Stimulated activated CD8-positive, alpha-beta memory T cell treated with anti-CD3 and anti-CD28 coated beads, Interleukin-7, amount 100 ng/mL, for 4 hours (primary cell): ENCODE measurements at regions not wholly inside any gene's neighbourhood (a gene's known extent, or its start where the extent isn't known, plus 50 kb on each side); places are given as distances from the start of the nearest gene placed in this dataset.

Experiments used
- DNase-seq, 2 donors: peaks; one replicate each; pipeline ENCODE4 v3.0.0-alpha.2; 2020; ENCODE audit warnings: low read depth in 2 of 2

DNA sequence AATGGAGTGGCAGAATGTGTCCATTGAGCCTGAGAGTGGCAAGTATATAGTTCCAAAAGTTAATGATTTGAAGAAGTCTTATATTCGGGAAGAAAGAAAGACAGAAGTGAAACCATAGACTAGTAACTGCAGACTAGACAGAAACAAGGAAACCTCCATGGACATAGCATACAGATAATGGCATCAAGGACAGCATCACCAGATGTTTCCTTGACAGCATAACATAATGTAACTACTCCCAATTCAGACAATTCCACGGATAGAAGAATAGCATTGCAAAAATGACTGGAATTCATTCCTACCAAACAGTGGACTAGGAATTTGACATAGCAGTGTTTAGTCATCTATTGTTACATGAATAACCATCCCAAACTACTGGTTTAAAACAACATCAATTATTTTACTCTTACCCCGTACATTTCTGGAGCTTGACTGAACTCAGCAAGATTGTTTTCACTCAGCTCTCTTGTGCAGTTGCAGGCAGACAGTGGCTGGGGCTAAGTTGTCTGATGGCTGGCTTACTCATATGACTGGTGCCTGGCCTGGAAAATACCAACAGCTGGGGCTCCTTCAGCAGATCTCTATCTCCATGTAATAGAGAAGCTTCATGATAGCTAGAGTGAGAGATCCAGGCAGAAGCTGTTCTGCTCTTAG lies 109.7 kb upstream of the GADL1 start:
- DNase-seq: no peak

DNA sequence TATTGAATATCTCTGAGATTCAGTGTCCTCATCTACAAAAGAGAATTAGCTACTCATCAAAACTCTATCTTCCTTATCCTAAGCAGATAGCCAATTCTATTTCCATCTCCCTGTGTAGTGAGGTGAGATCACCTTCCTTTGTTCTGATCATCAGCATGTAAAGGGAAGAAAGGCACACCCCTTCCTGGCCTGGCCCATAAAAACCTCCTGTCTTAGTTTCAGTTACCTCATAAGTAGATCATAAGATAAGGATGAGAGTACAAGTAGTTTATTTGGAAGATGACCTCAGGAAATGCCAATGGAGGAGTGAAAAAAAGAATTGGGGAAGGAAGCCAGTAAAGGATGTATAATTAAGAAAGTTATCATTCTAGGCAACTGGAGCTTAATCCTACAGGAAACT lies 114.5 kb upstream of the GADL1 start:
- DNase-seq: no peak

DNA sequence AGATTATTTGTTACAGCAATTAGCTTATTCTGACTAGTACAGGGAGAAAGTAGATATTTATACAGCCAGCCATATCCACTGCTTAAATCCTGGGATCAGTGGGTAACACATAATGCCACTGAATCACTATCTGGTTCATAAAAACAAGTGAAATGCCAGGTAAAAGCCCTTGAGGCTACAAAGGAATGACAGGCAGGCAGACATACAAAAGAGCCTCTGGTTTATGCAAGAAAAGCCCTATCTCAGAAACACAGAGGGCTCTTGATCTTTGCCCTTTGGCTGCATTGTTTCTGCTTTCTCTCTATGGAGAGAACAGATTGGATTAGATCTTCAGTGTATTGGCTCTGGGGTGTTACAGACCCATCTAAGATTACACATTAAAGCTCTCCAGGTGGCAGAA lies 115.4 kb upstream of the GADL1 start:
- no peak for DNase-seq

DNA sequence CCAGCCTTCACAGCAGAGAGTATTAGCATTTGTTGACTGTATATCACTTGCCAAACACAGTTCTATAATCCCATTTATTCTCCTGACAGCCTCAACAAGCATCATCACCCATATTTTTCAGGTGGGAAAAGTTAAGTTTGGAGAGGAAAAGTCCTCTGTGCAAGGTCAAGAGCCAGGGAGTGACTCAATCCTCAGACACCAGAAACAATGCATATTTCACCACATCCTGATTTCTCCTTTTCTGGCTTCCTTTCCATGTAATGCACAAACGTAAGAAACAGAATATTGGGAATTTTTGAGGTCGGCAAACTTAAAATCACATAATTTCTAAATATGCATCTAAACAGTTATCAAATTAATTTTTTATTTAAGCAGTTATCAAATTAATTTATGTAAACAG lies 116.0 kb upstream of the GADL1 start:
- no peak for DNase-seq

DNA sequence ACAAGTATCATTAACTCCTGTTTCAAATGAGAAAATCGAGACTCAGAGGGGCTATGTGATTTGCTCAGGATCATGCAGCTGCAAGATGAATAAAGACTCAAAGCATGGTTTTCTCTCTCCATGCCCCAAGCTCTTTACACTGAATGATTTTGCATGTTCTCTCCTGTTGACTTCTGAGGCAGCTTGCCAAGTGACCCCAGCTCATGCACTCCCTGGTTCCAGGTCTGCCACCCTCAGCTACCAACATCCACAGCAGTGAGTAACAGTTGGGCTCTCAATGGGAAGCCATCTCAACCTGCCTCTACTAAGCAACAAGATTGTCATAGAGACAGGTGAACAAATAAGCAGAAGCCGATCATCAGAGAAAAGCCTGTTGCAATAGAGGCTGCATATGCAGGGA lies 116.9 kb upstream of the GADL1 start:
- no peak for DNase-seq

DNA sequence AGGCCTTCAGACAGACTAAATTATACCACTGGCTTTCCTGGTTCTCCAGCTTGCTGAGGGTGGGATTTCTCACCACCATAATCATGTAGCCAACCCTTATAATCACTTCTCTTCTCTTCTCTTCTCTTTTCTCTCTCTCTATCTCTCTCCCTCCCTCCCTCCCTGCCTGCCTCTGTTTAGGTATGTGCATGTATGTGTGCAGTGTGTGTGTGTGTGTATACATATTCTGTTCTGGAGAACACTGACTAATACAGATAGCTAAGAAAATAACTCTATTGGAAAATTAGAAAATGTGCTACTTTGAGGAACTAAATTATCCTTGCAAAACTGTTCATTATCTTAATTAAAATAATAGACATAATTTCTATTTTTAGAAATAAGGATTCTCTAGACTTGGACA lies 118.6 kb upstream of the GADL1 start:
- no peak for DNase-seq

DNA sequence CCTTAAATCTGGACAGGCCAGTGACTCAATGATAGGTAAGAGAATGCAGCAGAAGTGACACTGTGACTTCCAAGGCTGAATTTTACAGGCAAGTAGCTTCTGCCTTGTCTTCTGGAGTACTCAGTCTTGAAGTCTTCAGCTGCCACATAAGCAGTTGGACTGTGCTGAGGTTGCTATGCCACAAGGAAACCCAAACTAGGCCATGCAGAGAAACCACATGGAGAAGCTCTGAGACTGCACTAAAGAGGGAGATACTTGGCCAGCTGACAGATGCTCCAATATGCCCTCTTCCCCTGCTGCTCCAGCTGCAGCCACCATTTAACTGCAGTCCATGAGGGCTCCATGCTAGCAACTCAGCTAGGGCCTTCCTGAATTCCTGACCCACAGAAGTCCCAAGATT lies 119.4 kb upstream of the GADL1 start:
- DNase-seq: no peak

DNA sequence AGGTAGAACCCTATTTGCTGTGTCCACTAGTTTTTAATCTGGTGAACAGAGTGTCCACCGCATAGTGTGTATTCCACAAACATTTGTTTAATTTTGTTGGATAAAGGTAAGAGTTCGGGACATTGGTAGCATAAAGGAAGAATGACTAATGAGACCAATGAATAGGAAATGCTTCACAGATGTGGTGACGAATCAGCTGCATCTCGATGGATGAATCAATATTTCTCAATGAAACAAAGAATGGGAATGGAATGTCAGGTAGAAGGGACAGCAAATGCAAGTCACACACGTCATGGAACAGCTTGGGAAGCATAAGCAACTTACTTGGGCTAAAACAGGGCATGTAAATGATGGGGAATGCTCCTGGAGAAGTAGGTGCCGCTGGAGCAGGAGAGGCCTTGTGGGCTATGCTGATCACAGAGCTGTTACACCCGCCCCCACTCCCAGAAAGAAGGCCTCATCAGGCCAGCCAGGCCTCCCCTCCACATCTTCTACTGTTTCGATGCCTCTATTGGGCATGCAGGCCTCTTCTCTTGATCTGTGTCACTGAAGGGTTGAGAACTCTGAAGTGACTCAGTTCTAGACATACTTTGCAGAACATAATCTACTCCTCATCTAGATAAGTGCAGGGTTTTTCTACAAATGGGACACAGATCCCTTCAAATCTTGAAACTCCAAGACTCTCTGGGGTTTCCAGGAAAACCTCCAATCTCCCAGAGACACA lies 120.0 kb upstream of the GADL1 start:
- DNase-seq: no peak

DNA sequence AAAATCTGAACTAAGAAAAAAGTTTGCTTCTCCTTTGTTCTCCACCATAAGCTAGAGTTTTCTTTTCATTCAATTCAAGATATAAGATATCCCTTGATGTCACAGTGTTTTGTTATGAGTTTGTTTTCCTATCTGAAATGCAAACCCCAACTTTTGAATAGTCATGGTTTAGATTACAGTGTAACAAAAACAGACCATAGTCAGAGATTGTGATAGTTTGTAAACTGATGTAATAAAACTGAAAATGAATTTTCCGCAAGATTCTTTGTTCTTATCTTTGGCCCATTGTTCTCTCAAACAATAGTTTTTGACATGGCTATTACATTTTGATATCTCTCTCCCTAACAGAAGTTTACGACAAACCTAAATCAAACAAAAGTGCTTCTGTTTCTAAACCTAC lies 121.7 kb upstream of the GADL1 start:
- no peak for DNase-seq

DNA sequence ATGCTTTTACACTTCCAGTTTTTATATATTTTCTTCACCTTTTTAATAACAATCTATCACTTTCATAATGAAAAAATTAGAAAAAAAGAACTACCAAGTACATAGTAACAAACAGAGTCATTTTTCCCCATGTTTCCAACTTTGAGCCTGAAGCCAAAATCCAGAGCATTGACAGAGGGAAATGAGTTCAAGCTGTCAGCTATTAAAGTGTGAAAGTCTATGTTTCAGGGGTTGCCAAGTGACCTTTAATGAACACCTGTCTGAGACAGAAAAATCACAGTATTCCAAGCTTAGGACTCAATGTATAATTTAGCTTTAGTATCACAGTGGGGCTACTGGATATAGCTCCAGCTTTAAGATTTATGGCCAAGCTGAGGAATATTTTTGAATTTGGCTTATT lies 128.3 kb upstream of the GADL1 start:
- no peak for DNase-seq

DNA sequence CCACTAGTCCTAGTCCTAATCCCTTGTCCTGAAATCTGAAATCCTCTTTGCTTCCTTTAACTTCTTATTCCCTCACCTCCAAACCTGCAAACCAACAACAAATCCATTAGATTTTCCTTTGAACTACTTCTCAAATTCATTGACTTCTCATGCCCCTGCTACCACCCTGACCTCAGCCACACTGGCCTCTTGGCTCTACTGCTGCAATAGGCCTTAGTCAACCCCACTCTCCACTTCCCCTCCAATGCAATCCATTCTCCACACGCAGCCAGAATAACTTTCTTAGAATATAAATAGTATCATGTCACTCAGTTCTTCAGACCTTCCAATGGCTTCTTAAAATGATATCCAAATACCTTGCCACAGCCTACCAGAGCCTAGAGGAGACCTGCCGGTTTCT lies 131.1 kb upstream of the GADL1 start:
- DNase-seq: no peak

DNA sequence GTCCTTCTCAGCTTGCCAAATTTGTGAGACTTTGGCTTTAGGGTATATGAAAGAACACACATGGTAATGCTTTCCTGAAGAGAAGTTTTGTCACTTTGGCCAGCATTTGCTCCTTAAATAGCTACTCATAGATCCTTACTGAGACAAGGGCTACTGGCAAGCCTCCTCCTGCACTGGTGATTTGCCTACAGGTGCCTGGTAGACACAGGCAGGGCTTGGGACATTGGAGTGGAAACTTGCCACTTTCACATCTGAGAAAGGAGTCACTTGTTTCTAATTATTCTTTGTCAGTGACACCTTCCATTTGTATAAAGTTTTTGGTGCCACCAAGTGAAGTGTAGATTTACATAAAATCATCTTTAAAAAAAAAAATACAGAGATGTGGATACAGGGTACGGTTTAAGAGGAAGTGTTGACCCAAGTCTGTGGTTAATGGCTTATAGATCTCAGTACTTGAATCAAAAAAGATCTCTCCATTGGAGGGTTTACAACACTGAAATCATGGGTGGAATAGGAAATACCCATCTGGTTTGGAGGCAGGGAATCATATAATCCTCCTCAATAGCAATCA lies 132.8 kb upstream of the GADL1 start:
- DNase-seq: no peak

DNA sequence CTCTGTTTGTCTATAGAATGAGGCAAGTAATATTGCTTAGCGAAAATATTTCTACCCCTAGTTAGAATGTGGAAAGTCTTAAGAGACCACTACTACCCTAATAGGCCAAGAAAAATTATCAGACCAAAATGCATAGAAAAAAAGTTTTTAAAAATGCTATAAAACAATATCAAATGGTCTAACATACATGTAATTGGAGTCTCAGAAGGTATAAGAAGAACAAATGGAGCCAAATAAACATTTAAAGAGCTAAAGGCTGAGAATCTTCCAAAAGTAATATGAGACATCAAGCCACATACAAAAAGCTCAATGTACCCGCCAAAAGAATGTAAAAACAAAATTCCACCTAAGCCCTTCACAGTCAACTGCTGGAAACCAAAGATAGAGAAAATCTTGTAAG lies 133.5 kb upstream of the GADL1 start:
- DNase-seq: no peak

DNA sequence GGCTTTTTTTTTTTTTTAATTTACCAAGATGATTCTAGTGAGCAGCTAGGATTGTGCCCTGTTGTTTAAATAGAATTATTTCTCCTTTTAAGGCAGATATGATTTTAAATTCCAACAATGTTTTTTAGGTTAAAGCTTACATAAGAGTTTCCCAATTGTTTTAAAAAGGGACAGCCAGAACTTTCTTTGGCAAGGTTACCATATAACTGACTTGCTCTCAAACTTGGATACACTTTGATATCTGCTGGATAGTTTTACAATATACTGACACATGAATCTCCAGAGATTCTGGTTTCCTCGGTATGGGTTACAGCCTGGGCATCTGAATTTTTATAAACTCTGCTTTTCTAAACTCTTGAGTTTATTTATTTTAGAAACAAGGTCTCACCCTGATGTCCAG lies 134.3 kb upstream of the GADL1 start:
- DNase-seq: no peak

DNA sequence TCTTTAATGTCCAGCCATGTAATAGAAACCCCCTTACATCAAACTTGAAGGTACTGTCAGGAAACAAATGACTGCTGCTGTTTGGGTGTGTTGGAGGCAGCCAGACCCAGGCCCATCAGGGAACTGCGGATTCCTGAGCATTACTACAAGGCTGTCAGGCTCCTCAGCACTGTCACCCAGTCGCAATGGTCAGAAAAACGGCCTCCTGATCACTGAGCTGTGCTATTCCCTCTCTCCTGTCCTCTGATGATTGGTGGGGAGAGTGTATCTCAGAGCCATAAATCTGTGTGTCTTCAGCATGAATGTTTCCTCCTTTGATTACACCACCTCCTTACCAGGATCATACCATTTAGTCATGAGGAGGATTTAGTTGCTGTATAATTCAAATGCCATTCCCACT lies 135.2 kb upstream of the GADL1 start:
- no peak for DNase-seq

DNA sequence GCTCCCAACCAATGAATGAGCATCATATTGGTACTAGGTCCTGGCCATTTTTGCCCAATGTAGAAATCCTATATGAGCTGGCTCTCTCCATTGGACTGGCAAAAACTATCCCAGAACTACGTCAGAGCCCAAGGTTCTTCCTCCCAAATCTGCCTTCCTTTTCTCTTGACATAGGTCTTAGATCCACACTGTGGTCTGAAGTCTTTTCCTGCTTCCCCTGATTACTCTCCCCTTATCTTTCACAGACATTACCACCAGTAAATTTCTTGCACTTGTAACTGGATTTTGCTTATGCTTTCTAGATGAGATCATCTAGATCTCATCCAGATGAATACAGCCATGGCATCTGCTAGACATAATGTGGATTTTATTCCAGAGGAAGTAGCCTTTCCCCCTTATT lies 141.2 kb upstream of the GADL1 start:
- DNase-seq: no peak

DNA sequence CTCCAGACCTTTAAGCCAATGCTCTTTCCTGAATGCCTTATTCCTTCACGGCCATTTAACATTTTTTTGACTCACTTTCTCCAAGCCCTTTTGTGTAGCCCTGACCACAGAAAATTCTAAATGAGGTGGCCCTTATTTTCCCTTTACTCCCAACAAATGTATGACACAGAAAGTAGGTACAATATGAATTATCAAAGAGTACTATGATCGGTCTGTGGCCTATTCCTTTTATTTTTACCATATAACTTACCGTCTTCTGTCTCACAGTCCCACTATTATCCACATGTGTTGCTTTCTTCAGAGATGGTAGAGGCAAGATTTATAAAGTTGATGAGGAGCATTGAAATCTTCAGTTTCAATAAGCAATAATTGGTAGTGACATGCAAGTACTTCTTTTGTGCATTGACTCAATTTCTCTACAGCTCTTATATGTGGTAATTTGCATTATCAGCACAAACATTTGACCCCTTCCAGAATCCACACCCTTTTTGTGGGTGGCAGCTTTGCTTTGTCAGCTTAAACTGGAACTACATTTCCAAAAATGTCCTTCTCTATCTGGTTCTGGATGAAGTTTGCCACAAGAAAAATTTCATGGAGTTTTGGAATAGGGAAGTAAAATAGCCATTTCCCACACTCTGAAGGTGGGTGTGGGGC lies 143.8 kb upstream of the GADL1 start:
- no peak for DNase-seq

DNA sequence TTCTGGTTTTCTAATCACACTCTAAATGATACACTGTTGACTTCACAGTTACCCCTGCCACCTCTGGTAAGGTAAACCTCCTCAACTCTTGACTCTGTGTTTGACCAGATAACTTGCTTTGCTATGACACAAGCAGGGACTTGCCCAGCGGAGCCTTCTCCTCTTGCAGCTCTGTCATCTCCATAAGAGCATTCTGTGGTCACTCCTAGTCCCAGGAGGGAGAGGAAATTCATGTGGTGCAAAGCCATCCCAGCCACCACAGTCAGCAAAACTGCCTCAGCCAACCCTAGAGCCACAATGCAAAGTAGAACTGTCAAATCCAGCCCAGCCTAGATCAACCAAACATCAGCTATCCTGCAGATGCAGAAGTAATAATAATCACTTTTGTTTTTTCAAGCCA lies 144.7 kb upstream of the GADL1 start:
- DNase-seq: no peak

DNA sequence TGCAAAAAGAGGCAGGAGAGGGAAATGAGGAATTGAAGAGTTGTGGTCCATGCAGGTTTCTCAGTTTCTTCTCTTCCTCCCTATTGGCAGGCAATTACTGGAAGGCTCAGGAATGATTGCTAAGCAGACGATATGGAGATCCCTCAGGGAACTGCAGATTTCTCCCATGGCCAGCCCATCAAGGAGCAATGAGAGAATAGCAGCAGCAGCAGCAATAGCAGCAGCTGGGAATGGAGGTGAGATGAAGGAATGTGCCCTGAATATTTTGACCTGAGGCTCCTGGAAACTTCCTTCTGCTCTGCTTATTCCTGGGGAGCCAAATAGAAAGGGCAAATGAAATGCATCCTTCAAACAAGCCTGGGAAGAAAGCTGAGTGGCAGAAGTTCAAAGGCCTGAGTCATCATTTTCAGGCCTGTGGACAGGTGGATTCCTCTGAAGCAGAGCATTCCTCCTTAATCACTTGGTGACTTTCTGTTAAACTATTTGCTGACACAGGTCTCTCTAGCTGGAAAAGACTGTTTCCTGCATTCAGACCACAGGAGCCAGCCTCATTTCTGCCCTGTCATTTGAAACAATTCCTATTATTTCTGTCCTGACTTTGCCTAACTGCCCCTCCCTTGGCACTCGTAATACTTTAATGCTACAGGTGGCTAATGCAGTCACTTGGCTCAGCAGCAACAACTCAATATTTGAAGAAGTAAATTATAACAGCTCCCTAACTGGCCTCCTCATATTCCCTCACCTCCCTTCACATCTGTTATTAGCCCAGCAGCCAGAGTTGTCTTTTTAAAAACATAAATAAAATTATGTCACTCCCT lies 146.9 kb upstream of the GADL1 start:
- no peak for DNase-seq

DNA sequence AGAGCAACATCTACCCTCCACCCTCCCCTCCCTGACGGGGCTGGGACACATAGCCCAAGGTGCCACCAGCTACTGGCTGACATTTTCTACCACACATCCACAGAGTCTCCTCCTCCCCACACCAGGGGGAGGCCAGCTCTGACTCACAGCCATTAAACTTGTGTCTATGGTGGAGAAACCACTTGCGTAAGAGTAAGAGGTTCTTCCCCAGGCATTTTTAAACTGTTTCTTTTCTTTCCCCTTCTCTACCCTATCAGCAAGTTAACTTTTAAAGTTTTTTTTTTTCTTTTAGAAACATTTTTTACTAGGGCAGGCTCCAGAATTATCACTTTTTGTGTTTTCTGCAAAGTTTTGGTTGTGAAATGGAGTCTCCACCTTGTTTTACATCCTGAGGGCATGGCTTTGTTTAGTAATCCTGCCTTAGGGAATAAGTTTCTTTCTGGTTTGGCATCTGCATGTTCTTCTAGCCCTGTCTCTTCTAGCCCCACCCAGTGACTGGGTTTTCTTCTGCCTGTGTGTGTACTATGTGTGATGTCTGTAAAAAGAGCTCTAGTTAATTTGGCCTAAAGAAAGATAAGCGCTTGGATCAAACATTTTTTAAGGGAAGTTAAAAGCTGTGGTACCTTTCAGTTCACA lies 148.8 kb upstream of the GADL1 start:
- no peak for DNase-seq

DNA sequence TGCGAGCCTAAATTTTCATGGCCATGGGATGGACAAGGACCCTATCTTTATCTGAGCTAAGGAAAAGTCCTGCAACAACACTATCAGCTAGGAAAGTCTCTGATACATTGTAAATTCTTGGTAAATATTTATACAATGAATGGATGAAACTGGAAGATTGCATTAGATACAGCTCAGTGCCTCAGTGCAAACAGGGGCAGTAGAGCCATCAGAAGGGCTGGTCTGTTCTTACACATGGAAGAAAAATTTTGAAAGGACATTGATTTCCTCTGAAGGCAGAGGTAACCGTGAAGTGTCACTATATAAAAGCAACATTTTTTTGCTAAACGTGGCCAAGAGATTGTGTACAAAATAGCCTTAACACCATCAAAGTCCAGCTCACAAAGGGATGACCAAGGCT lies 153.2 kb upstream of the GADL1 start:
- no peak for DNase-seq

DNA sequence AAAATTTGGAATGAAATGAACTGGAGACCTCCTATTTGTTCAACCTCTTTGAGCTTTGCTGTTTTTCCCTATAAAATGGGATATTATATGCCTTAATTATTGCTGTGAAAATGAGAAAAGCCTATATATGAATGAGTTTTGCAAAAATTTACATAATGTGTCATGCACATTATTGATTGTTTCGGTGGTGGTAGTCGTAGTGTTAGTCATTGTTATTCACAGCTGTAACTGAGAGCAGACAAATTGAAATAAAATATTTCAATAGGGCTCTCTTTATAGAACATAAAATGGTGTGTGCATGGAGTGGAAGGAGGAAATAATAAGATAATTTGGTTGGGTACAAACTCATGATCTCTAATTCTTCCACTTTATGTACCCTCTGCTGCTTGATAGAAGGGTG lies 153.7 kb upstream of the GADL1 start:
- DNase-seq: no peak
